ENCODE measurements at regions not wholly inside any gene's neighbourhood (a gene's known extent, or its start where the extent isn't known, plus 50 kb on each side); places are given as distances from the start of the nearest gene placed in this dataset.

DNA sequence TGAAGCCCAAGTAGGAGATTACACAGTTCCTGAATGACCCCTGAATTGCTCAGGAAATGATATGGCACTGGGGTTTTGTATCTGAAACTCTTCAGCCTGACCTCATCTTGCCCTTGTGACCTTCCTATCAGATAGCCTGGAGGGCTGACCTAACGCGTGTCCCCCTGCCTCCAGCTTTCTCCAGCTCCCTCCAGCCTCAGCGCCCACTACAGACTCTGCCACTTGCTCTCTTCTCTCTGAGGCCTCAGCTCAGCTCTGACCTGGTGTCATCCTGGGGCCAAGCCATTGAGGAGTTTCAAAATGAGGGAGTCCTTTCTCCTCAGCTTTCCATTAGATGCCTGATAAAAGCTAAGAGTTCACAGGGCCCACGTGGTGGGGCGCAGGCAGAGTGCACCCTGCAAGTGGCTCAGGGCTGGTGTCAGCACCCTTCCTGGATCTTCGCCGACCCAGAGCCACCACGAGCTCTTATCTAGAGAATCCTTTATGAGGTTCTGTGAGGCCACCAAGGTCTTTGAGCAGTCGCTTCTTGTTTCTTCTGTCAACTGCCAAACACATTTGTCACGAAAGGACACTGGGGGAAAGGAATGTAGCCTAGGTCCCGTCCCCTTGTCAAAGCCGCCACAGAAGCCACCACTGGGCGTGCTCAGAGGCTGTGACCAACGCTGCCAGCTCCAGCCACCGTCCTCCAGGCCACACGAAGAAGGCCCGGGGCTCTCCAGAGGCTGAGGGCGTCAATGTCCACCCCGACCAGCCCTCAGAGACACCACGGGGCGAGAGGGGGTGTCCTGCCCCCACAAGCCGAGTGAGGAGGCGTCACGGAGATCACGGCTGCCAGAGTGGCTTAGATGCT lies 131.3 kb upstream of the GPC1 start:
- Histone ChIP-seq H3K79me2 (ENCODE audit: control insufficient read depth, insufficient read depth, low read length) (no peaks in the 10 kb centered on the region), H2AFZ (ENCODE audit: low read length) (no peak overlapping the region), H3K9ac (ENCODE audit: insufficient read depth, low read length) (no peak overlapping the region), H3K36me3 (ENCODE audit: control insufficient read depth, insufficient read depth, low read length) (no peaks in the 10 kb centered on the region), H3K4me1 (ENCODE audit: control insufficient read depth, extremely low read depth, insufficient read depth, low read length) (no peaks in the 10 kb centered on the region), H3K27ac (ENCODE audit: insufficient read depth, low read length) (no peak overlapping the region), H3K9me3 (ENCODE audit: control insufficient read depth, insufficient read depth, low read depth, low read length) (no peaks in the 10 kb centered on the region), H3K4me2 (ENCODE audit: extremely low read depth, insufficient read depth, low read length) (no peak overlapping the region), H3K27me3 (ENCODE audit: control insufficient read depth, insufficient read depth, low read length) (no peaks in the 10 kb centered on the region), H4K20me1 (ENCODE audit: control insufficient read depth, extremely low read depth, insufficient read depth, low read length) (no peaks in the 10 kb centered on the region), H3K4me3 (replicated peaks in 1 of 4; ENCODE audit: control extremely low read depth in 1 of 4, insufficient read depth in 1 of 4, low read depth in 3 of 4, low read length in 4 of 4) (no peak overlapping the region)
- TF ChIP-seq EZH2 (IDR thresholded peaks at IDR 0.05; ENCODE audit: low read length, missing control alignments), result no peak
- TF ChIP-seq, protein P1, sequence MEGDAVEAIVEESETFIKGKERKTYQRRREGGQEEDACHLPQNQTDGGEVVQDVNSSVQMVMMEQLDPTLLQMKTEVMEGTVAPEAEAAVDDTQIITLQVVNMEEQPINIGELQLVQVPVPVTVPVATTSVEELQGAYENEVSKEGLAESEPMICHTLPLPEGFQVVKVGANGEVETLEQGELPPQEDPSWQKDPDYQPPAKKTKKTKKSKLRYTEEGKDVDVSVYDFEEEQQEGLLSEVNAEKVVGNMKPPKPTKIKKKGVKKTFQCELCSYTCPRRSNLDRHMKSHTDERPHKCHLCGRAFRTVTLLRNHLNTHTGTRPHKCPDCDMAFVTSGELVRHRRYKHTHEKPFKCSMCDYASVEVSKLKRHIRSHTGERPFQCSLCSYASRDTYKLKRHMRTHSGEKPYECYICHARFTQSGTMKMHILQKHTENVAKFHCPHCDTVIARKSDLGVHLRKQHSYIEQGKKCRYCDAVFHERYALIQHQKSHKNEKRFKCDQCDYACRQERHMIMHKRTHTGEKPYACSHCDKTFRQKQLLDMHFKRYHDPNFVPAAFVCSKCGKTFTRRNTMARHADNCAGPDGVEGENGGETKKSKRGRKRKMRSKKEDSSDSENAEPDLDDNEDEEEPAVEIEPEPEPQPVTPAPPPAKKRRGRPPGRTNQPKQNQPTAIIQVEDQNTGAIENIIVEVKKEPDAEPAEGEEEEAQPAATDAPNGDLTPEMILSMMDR (conservative IDR thresholded peaks at IDR 0.05 in 1 of 2, IDR thresholded peaks at IDR 0.05 in 1 of 2; ENCODE audit: low read depth in 1 of 2, low read length in 2 of 2), result no peak
- no peak for DNase-seq (ENCODE audit: low read depth in 2 of 2)

DNA sequence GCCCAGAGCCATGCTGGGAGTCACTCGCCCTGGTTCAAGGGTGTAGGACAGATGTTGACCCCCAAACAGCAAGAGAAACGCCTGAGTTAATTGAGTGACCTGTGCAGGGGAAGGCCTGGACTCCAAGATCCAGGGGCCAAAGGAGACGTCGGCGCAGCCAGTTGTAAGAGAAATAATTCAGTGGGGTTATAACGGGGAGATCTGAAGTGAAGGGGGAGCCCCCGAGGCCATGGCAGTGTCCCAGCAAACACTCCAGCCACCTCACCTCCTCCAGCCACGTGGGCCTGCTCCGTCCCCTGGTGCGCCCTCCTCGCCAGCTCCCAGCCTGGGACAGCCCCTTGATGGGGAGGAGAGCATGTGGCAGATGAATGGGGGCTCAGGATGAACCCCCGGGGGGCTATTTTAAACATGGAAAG lies 130.7 kb upstream of the GPC1 start:
- Histone ChIP-seq H3K4me3 (replicated peaks in 1 of 4; ENCODE audit: control extremely low read depth in 1 of 4, insufficient read depth in 1 of 4, low read depth in 3 of 4, low read length in 4 of 4) (no peak overlapping the region), H3K9ac (ENCODE audit: insufficient read depth, low read length) (no peak overlapping the region), H4K20me1 (ENCODE audit: control insufficient read depth, extremely low read depth, insufficient read depth, low read length) (no peaks in the 10 kb centered on the region), H2AFZ (ENCODE audit: low read length) (no peak overlapping the region), H3K36me3 (ENCODE audit: control insufficient read depth, insufficient read depth, low read length) (no peaks in the 10 kb centered on the region), H3K27ac (ENCODE audit: insufficient read depth, low read length) (no peak overlapping the region), H3K79me2 (ENCODE audit: control insufficient read depth, insufficient read depth, low read length) (no peaks in the 10 kb centered on the region), H3K4me1 (ENCODE audit: control insufficient read depth, extremely low read depth, insufficient read depth, low read length) (no peaks in the 10 kb centered on the region), H3K9me3 (ENCODE audit: control insufficient read depth, insufficient read depth, low read depth, low read length) (no peaks in the 10 kb centered on the region), H3K27me3 (ENCODE audit: control insufficient read depth, insufficient read depth, low read length) (no peaks in the 10 kb centered on the region), H3K4me2 (ENCODE audit: extremely low read depth, insufficient read depth, low read length) (no peak overlapping the region)
- TF ChIP-seq EZH2 (IDR thresholded peaks at IDR 0.05; ENCODE audit: low read length, missing control alignments), result no peak
- TF ChIP-seq, protein P1 (conservative IDR thresholded peaks at IDR 0.05 in 1 of 2, IDR thresholded peaks at IDR 0.05 in 1 of 2; ENCODE audit: low read depth in 1 of 2, low read length in 2 of 2), result no peak
- DNase-seq (ENCODE audit: low read depth in 2 of 2), result no peak

DNA sequence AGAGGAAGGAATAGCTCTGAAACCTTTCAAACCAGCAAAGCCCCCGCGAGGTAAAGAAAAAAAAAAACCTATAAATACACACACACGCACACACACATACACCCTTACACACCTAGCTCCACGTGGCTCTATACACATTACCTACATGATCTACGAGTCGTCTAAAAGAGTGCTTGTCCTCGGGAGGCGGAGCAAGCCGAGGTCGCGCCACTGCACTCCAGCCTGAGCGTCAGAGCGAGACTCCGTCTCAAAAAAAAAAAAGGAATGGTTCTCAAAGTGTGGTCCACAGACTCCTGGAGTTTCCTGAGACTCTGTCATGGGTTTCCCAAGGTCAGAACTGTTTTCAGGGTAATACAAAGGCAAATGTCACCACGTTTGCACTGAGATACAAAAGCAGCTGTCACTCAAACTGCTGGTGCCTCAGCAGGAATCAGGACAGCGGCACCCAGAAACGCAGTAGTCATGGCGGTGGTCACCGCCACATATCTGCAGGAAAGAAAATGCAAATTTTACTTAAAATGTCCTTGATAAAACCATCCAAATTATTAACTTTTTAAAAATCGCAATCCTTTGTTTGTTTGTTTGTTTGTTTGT lies 130.0 kb upstream of the GPC1 start:
- Histone ChIP-seq H3K9me3 (ENCODE audit: control insufficient read depth, insufficient read depth, low read depth, low read length) (no peaks in the 10 kb centered on the region), H3K36me3 (ENCODE audit: control insufficient read depth, insufficient read depth, low read length) (no peaks in the 10 kb centered on the region), H3K27ac (ENCODE audit: insufficient read depth, low read length) (no peak overlapping the region), H4K20me1 (ENCODE audit: control insufficient read depth, extremely low read depth, insufficient read depth, low read length) (no peaks in the 10 kb centered on the region), H3K4me3 (replicated peaks in 1 of 4; ENCODE audit: control extremely low read depth in 1 of 4, insufficient read depth in 1 of 4, low read depth in 3 of 4, low read length in 4 of 4) (no peak overlapping the region), H3K4me2 (ENCODE audit: extremely low read depth, insufficient read depth, low read length) (no peak overlapping the region), H3K79me2 (ENCODE audit: control insufficient read depth, insufficient read depth, low read length) (no peaks in the 10 kb centered on the region), H2AFZ (ENCODE audit: low read length) (no peak overlapping the region), H3K4me1 (ENCODE audit: control insufficient read depth, extremely low read depth, insufficient read depth, low read length) (no peaks in the 10 kb centered on the region), H3K27me3 (ENCODE audit: control insufficient read depth, insufficient read depth, low read length) (no peaks in the 10 kb centered on the region), H3K9ac (ENCODE audit: insufficient read depth, low read length) (no peak overlapping the region)
- TF ChIP-seq, protein P1 (conservative IDR thresholded peaks at IDR 0.05 in 1 of 2, IDR thresholded peaks at IDR 0.05 in 1 of 2; ENCODE audit: low read depth in 1 of 2, low read length in 2 of 2), result no peak
- no peak for TF ChIP-seq EZH2 (IDR thresholded peaks at IDR 0.05; ENCODE audit: low read length, missing control alignments)
- DNase-seq (ENCODE audit: low read depth in 2 of 2), result no peak
